DMS153 treated with DMSO at 0.1 percent for 48 hours (cell line): ENCODE measurements at regions not wholly inside any gene's neighbourhood (a gene's known extent, or its start where the extent isn't known, plus 50 kb on each side); places are given as distances from the start of the nearest gene placed in this dataset.

Experiments
- DNase-seq: peaks from one replicate; lab custom pipeline; 2025; ENCODE audit not compliant: unreplicated experiment; lab: John Stamatoyannopoulos, UW

DNA sequence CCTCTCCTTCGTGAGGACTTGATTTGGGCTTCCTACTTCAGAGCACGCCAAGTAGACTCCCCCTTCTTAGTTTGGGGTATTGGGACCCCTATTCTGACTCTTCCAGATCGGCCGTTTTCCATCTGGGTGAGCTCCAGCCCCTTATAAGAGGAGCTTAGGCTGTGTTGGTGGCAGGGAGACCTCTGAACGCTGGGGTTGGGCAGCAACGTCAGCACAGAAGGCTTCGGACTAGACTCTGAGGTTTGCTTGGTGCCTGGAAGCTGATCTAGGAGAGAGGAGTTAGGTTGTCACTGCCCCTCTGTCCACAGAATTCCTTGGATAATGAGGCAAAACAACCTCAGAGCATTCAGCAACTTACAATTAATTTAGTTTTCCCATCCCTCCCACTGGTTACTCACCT lies 99.2 kb upstream of the RTL1 start:
- no peak for DNase-seq

DNA sequence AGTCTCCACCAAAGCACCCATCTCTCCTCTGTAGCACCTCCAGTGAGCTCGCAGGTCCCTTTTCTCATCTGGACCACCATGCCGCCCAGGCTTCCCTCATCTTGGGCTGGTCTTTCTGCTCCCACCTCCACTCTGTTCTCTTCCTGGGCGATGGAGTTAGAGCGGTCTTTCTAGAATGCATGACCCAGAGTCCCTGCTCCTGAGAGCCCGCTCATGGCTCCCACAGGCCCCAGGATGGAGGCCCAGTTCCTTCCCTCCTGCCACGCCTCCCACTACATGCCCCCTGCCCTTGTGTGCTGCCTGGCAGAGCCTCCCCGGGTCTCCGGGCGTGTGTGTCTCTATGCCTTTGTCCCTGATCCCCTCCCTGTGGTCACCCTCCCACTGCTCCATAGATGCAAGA lies 100.7 kb upstream of the RTL1 start:
- DNase-seq, result no peak

DNA sequence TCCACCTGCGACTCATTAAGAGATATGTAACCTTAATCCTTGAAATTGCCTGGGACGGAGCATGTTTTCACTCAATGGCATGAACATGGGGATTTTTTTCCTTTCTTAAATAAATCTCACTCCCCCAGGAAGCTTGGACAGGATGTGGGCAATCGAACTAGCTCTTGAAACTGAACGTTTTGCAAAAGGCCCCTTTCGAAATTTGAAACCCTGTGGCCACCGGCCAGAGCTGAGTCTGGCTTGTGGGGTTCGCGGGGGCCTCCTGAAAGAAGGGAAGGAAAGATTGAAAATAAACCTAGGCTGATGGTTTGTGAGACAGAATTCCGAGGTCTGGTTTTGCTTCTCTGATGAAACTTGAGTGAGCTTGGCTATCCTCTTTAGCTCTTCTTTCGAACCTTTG lies 101.4 kb upstream of the RTL1 start:
- no peak for DNase-seq

- no peak for DNase-seq
These were observed 101.9 kb upstream of the RTL1 start for GRCh38 chr14:101005447-101005846.

GRCh38 chr14:101006008-101006407 lies 102.5 kb upstream of the RTL1 start:
- DNase-seq, result no peak

GRCh38 chr14:101007004-101007614 lies 103.6 kb upstream of the RTL1 start:
- no peak for DNase-seq

DNA sequence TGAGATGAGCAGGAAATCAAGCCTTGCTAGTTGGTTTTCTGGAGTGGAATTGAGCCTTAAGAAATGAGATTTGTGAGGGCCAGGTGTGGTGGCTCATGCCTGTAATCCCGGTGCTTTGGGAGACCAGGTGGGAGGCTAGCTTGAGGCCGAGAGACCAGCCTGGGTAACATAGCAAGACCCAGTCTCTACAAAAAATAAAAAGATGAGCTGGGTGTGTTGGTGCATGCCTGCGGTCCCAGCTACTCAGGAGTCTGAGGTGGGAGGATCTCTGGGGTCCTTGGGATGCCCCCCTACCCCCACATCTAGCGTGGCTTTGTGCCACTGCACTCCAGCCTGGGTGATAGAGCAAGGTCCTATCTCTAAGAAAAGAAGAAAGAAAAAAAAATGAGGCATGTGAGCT lies 104.2 kb upstream of the RTL1 start:
- no peak for DNase-seq

GRCh38 chr14:101008196-101008595 lies 104.7 kb upstream of the RTL1 start:
- no peak for DNase-seq

DNA sequence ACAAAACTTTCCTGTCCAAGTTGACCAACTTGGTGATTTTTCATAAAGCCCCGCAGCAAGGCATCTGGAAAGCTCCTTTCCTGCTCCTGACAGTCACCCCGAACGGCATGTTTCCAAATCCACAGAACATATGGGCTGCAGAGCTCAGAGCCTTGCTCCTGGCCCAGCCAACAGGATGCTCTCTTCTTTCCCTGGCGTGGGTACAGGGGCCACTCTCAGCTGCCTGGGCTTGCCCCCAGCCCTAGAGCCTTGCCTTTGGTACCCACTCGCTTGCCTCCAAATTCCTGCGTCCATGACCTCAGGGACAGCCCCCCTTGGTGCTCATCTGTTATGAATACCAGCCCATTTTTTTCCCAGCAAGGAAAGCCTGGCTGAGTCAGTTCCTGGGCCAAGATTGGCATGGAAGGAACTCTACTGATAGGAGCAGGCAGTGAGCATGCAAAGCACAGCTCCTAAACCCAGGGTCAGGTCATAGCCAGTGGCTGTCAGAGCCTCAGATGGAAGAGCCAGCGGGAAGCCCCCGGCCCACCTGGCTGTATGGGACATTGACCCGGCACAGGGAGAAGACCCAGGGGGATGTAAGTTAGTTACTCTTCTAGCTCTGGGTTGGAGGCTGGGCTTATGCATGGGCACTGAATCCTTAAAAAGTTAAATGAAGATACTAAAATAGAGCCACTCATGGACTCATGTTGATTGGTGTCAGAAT lies 105.3 kb upstream of the RTL1 start:
- no peak for DNase-seq

GRCh38 chr14:101009531-101009930 lies 106.0 kb upstream of the RTL1 start:
- no peak for DNase-seq

- no peak for DNase-seq
These were observed 106.8 kb upstream of the RTL1 start for GRCh38 chr14:101010293-101010692.

GRCh38 chr14:101010835-101011234 lies 107.3 kb upstream of the RTL1 start:
- DNase-seq, result no peak

- no peak for DNase-seq
These were observed 113.7 kb upstream of the RTL1 start for GRCh38 chr14:101017209-101017608.

GRCh38 chr14:101017806-101018560 lies 114.5 kb upstream of the RTL1 start:
- no peak for DNase-seq

- no peak for DNase-seq
These were observed 115.2 kb upstream of the RTL1 start for GRCh38 chr14:101018561-101019290.

GRCh38 chr14:101019541-101019940 lies 116.0 kb upstream of the RTL1 start:
- no peak for DNase-seq

- no peak for DNase-seq
These were observed 116.6 kb upstream of the RTL1 start for GRCh38 chr14:101019990-101020710.

GRCh38 chr14:101020834-101021370 lies 117.4 kb upstream of the RTL1 start:
- no peak for DNase-seq

- no peak for DNase-seq
These were observed 118.6 kb upstream of the RTL1 start for GRCh38 chr14:101022121-101022520.

DNA sequence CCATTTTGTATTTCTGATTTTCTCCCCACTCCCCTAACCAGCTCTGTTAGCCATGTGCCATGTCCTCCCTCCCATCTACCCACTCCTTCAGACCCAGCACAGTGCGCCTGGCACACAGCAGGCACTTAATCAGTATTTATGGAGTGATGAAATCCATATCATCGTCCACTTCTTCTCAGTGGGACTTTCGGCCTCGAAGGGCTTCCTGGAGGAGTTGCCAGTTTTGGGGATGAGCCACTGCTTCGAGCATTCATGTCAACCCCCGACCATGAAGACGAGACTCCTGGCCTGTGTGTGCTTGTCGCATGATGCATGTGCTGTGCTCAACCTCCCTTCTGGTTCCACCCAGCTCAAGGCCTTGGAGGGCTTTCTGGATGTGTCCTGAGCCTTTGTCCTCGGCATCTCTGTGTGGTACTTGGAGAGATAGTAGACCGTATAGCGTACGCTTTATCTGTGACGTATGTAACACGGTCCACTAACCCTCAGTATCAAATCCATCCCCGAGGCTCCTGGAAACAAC lies 119.5 kb upstream of the RTL1 start:
- no peak for DNase-seq
